OCI-M1 (cell line): ENCODE measurements at regions not wholly inside any gene's neighbourhood (a gene's known extent, or its start where the extent isn't known, plus 50 kb on each side); places are given as distances from the start of the nearest gene placed in this dataset.

Source experiments
- DNase-seq: peaks from one replicate; lab custom pipeline; 2025; lab: John Stamatoyannopoulos, UW

DNA sequence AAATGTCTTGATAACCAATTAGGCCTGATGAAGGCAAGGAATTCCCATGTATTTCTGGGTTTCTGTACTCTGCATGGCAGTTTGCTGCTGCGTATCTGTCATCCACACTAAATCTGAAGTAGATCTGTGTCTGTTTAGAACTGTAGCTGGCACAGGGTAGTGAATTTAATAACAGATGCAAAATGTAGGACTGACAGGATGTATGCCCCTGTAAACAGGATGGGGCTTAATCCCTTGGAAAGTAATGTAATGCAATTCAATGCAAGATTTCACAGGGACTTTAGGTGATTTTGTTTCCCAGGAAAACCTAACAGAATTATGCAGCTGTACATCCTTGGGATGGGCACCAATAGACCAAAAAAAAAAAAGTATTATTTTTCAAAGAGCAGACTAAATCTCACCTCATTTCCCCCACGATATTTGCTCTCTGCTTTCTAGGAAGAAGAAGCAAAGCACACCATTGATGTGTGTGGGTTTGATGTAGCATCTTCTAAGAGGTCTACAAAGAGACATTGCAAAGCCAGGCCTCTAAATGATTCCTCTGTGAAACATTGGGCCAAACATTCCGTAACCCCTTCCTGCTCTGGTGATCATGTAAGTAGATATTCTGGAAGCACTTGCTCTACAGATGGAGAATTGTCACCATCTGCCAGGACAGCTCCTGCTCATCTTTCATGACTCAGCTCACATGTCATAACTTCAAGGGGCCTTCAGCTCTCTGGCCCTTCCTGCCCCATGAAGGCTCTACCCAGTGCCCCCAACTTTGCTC, 464.3 kb upstream of the RGMA start:
- DNase-seq, result no peak

DNA sequence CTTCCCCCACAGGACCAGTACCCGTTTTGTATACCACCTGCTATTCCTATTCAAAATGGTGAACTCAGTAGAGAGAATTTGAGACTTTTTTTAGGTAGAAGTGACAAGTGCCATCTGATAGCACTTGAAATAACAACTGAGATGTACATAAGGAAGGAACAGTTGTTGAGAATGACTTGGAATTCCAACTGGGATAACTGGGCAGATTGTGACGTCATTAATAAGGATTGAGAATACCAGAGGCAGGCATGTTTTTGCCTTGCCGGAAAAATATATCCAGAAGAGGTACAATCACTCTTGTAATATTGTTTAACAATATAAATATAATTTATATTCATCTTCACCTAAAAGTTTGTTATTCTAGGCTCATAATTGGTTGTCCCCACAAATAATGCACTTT, 454.1 kb upstream of the RGMA start:
- no peak for DNase-seq

DNA sequence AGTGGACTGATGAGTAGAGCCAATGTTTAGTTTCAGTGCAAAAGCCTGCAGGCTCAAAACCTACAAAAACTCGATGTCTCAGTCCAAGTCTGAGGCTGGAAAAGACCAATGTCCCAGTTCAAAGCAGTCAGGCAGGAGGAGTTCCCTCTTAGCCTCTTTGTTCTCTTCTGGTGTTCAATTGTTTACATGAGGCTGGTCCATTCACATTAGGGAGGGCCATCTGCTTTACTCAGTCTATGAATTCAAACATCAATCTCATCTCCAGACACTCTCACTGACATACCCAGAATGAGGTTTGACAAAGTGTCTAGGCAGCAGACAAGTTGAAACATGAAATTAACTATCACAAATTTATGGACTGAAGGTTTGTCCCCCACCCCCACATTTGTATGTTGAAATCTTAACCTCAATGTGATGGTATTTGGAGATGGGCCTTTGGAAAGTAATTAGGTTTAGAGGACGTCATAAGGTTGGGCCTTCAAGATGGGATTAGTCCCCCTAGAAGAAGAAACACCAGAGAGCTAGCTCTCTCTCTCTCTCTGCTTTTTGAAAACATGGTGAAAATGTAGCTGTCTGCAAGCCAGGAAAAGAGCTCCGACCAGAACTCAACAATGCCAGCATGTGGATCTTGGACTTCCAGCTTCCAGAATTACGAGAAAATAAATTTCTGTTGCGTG, 438.5 kb upstream of the RGMA start:
- DNase-seq, result no peak

DNA sequence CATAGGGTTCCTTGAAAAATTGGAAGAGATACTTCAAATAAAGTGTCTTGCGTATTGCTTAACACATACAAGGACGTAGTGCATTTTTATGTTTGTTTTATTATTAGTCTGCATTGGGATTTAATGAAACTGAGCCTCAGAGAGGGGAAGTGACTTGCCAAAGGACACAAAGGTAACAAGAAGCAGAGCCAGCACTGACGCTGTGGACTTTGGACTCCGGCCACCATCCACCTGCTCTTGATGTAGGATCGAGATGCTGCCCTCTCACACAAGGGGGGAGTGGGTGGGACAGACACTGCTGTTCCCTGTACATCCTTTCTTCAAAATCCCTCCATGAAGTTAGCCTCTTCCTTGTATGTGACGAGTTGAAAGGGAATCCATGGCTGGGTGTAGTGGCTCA, 435.4 kb upstream of the RGMA start:
- no peak for DNase-seq

DNA sequence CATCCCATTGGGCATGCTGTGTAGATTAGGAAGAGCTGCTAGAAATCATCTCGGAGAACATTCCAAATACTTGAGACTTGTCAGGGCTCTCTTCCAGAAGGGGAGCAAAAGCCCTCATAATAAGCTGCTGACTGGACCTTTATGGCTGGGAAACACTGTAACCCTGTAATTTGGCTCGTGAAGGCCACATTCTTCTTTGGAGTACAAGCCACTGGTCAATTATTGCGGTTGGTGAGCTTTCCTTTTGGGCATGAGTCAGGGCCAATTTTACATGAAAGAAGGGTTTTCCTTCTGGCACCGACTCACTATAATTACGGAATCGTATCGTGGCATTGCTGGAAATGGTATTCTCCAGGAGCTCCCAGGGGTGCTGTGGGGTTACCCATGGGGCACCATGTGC, 434.5 kb upstream of the RGMA start:
- no peak for DNase-seq

DNA sequence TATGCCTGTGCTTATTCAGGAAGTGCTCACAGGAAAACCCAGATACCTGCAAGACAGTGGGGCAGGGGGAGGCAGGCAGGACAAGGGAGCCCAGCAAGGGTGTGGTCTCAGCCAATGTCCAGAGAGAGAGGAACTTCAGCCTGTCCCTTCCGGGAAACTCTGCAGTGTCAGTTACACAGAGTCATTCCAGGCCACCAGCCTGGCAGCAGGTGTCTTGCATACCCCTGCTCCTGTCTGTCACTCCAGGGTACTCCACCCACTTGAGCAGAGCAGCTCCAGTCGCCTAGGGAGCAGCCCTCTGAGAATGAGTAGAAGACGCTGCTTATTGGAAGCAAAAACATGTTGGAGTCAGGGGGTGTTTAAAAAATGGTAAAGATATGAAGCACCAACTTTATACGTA, 431.2 kb upstream of the RGMA start:
- DNase-seq, result no peak

DNA sequence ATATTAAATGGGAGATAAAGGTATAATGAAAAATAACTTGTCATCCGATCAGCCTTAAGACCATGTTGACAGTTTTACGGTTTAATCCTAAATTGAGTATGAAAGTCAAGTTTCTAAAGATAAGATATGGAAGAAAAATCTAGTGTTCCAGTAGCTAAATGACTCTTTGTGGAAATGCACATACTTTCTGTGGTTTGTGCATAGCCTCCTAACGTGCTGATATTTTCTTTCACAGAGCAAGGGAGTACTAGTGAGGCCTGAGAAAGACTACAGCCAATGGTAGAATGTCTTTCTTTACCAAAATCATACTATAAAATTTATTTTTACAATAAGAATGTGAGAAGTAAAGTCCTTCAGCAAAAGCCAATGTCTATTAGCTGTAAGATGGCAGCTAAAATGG, 430.6 kb upstream of the RGMA start:
- DNase-seq, result no peak

DNA sequence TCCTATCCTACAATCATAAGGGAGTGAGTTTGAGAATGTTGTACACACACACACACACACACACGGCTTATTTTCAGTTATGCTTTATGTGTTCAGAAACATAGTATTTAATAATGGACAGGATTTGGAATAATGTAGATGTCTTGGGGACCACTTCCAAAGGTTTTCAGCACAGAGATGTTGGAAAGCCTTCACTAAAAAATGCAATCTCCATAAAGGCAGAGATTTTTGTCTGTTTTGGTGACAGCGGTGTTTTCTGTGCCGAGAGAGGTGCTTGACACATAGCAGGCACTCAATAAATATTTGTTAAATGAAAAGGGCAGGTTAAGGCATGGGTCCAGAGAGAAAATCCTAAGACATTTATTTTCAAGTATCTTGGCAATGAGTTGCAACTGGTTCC, 428.2 kb upstream of the RGMA start:
- DNase-seq, result no peak

DNA sequence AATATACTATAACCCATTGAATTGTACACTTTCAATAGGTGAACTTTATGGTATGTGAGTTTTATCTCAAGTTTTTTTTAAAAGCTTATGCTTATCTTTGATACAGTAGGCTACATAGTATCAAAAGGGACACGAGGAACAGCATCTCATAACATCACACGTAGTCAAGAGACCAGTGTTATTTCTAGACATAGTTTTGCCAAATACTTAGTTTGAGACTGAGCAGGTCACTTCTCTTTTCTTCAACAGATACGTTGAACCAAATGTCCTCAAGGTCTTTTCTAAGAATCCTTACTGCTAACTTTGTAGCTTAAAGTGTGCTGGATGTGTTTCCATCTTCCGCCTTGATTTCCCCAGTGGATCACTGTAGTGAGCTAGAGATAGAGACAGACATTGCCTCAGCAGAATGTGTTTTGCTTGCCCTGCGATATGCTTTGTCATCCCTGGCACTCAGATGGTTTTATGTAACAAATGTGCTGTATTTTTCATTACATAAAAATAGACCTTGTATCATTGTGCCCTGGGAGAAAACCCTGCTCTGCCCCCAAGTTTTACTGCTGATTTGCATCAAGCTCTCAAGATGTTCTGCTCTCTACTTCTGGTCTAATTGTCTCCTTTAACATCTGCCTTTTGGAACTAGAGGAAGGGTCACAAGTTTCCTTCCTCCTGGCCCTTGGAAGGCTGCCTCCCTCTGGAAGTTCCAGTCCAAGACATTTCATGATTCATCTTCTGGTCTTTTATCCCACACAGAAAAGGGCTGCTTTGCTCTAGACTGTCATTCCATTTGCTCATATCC, 426.4 kb upstream of the RGMA start:
- DNase-seq, result no peak

DNA sequence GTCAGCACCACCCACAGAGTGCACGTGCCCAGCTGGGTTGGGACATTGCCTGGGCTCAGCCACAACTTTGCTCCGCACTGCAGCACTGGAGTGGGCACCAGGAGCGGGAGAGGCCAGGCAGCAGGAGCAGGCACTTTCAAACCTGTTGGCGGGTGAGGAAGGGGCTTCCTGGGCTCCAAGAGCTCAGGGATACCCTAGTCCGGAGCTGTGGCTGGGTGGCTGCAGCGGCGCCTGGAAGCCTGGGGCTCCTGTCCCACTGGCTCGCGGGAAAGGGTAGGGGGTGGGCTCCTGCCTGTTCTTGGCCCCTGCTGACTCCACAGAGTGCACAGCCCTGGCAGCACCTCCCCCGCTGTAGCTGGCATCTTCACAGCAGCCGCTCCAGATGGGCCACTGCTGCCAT, 417.6 kb upstream of the RGMA start:
- DNase-seq, result no peak

DNA sequence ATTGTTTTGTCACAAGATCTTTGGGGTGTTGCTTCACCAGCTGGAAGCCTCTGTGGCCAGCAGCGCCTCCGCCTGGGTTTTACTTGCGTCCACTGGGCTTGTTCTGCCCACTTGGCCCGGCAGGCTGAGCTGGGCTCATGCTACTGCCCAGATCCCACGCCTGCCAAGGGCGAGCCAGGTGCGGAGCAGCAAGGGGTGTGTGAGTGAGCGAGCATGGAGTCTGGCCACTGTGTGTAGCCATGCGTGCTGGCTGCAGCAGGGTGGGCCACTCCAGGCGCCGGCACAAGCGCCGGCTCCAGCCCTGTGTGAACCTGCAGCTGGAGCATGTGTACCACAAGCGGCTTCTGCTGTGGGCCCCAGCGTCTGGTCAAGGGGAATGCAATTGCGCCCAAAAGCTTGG, 416.5 kb upstream of the RGMA start:
- no peak for DNase-seq

DNA sequence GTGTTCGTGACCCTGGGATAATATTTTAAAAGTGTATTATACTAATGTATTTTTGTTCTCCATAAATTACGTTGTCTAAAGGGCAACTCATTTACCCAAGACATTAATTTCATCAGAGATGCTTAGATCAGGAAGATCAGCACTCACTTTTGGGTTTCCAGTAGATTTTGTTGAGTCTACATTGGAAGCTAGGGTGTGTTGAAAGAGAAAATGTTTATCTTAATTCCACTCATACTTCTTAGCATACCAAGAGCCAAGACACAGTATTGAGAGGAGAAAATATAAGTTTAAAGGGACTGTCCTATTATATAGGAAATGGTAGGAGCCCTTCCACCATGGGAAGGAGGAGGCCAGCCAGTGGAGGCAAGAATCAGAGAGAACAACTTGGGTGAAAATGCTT, 412.9 kb upstream of the RGMA start:
- DNase-seq, result no peak

DNA sequence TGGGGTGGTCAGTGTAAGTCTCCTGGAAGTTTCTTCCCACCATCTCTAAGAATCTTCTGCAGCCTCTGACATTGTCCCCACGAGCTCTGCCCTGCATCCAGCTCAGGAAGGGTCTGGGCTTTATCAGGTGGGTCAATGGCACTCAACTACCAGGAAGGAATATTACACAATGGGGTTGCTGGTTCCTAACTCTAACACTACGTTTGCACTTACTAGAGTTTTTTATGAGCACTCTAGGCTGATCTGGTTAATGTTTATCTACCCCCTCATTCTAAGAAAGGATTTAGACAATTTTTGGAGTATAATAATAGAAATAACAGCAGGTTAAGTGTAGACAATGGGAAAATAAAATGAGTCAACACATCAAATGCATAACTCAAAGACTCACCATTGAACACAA, 411.1 kb upstream of the RGMA start:
- DNase-seq, result no peak

DNA sequence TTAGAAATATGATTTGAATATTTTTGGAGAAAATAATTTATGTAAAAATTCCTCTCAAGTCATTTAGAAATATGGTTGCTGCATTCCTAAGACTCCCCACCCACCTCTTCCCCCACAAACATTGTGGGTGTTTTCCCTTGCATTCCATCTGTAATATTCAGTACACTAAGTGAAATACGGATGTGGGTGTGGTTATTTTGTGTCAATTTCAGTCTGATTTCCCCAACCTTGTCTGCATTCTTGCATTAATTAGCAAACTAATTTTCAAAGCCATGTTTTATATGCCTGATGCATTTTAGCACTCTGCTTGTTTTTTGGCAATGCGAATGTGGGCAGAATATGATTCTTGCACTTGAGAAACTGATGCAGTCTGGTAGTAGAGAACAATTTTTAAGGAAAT, 408.3 kb upstream of the RGMA start:
- no peak for DNase-seq

DNA sequence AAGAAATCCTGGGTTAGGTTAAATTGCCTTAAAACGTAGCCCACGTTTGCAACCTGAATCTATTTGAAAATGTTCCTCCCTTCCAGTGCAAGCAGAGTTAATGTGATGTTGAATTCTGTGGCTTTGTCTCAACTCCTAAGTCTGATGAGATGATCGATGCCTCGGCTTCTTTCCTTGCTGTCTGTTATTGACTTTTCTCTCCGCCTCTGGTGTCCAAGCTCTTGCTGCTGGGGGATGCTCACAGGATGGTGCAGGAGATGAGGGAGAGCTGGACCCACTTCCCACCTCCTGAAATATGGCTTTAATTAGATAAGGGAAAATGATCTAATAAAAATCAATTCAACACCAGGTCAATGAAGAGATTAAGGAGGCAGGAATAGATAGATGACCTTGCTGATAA, 407.9 kb upstream of the RGMA start:
- DNase-seq, result no peak

DNA sequence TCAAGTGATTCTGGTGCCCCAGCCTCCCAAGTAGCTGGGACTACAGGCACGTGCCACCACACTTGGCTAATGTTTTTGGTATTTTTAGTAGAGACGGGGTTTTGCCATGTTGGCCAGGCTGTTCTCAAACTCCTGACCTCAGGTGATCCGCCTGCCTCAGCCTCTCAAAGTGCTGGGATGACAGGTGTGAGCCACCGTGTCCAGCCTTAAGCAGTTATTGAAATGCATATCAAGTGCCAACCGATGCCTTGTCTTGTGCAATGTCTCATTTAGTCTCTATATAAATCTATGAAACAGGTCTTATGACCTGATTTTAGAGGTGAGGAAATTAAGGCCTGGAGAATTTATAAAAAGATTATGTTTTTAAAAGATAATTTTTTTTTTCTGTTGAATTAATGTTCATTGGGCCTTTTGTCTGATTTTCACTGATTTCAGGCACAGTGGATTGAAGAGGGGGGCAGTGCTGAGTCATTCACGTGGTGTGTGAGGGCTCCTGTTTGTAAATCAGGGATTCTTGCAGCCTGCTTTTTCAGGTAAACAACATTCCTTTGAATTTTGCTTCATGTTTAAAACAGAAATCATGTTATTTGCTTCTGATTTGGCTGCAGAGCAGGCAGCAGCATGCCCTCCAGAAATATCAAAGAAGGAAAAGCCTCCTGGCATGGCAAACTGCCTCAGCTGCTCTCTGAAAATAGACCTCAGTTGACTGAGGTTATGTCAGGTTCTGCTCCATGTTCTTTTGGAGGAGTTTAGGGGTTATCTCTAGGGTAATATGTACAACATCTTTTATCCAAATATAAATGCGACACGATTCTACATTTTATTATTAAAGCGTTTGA, 407.0 kb upstream of the RGMA start:
- no peak for DNase-seq

DNA sequence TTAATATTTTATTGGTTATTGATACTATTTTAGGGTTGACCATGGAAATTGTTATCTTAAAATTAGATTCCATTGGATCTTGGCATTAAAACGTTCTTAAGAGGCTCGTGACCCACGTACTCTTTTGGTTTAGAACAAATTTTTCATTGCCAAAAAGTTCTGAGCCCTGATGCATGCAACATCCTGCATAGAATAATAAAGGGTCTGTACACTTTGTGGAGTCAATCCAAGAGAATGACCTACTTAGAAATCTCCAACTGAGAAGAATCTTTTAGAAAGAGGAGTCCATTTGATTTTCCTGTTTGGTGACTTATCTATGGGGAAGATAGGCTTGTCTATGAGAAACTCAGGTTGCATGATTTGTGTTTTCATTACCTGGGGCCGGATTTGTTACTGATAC, 404.2 kb upstream of the RGMA start:
- DNase-seq, result no peak

DNA sequence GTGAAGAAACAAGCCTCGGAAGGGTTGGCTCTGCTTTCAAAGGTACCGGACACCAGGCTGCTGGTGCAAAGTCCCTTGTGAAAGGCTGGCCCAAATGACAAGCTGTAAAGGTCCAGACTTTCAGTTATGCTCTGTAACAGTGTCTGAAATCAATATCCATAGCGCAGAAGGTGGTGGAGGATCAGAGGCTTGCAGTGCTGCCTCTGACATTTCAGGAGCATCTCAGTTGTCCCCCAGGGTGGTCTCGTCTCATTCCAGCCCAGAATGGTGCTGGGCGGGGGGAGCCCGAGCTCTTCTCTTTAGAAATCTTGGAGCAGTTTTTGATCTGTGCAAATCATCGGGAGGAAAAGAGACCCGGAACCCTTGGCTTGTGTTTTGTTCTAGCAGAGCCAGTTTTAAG, 402.3 kb upstream of the RGMA start:
- no peak for DNase-seq

DNA sequence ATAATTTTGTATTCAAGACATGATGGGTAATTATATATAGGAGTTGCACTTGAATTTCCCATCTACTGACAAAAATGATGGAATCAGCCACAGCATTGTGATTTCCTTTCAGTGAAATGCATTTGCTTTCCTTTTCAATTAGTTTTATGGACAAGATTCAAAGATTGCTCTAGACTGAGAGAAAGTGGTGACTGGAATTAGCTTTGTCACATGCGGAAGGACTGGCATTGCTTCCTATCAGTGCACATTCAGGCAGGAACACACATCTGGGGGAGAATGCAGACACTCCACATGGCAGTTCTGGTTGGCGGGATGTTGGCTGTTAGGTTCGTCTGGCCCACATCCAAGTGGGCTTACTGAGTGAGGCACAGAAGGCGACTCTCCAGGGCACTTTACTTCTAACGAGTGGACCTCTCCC, 399.3 kb upstream of the RGMA start:
- DNase-seq, result no peak

DNA sequence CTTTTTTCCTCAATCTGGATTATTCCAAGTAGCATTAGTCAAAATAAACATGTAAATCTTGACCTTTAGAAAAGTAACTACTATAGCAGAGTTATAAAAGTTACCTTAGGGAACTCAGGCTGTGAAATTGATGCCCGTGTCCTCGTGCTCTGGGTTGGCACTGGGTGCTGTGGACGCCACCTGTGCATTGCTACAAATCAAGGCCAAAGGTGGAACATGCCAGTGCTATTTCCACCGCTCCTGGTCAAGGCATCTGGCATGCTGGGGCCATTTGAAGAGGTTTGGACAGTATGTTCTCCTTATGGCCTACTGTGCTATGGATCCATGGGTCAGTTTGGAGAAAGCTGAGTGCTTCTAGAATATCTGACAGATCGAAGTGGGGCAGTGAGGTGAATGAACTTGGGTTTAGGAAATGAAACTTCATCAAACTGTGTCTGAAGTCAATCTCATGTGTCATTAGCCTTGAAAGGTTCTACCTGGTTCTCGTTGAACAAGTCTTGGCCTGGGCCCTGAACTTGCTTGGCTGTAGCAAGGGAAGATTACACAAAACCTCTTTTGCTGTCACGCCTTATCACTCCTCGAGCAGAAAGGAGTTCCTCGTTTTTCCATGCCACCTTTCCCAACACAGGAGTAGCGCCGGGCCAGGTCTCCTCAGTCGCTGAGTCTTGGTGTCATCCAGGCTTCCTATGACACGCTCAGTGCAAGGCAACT, 397.6 kb upstream of the RGMA start:
- DNase-seq, result no peak

DNA sequence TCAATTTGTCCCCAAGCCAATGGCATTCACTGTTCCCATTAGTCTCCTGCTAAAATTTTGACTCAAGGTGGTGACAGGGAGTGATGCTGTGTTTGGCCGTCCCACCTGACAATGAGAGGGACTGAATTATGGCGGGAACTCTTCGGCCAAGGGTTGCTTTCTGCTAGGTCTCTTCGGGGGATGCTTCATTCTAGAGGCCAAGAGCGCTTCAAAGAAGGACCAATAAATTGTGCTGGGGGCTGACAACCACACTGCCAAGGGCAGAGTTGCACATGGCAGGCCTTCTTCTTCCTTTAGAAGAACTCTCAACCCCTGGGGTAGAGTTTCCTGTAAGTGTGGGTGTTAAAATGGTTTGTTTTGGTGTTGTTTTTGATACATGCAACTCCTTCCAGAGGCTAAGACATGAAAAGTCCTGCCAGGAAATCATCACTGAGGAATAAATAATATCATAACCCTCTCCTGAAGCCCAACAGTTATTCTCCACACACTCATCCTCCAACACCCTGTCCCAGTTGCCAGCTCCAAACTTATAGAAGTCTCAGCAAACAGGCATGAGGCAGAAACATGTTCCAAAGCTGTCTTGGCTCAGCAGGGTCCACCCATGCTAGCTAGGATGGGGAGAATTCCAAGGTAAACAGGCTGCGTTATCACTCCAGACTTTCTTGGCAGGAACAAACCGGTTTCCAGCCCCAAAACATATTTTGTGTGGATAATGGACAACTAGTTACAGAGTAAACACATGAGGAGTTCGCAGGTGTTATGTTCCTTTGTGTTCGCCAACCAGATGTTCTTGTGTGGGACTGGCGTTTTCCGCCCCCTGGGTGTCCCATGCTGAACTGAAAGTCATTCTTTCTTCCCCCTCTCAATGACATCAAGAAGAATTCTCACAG, 396.7 kb upstream of the RGMA start:
- no peak for DNase-seq
